ENCODE measurements at regions not wholly inside any gene's neighbourhood (a gene's known extent, or its start where the extent isn't known, plus 50 kb on each side); places are given as distances from the start of the nearest gene placed in this dataset.

DNA sequence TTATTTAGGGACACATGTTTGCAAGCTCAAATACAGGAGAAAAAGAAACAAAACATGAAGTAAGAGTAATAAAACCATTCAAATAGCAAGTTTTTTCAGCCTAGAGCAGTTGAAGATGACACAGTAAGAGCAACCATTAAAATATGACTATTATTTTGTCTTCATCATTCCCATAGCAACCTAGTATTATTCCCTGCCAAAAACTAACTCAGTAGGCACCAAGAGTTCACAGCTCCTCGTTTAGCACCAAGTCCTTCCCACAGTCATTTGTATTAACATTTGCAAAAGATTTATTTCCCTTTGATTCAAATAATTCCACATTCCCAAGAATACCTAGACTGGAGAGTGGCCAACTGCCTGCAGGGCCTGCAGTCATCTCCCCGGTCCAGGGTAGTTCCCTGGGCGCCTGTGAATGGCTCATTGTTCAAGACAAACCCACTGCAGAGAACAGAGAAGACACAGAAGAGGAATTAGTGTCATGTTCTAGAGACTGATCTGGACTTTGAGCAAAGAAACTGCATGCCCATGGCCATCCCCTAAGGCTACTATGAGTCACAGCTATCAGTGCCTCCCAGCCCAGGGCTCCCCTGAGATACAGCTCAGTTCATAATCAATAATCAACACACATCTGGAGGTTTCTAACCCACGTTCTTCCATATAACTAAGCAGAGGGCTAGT is 139.1 kb upstream of the MAP3K1 start:
- DNase-seq (ENCODE audit: low read depth, low spot score) (peak; percentile 48), FAIRE-seq (peak; percentile 79)
- no peaks in the 10 kb centered on the region for H3K36me3 ChIP-seq (ENCODE audit: control insufficient read depth in 2 of 2, extremely low read depth in 1 of 2, insufficient read depth in 2 of 2, low read length in 2 of 2)
- no peaks in the 10 kb centered on the region for H3K9me3 ChIP-seq (ENCODE audit: control insufficient read depth, low read depth, low read length)
- no peaks in the 10 kb centered on the region for H3K79me2 ChIP-seq (ENCODE audit: control insufficient read depth, insufficient read depth, low read length)
- TF ChIP-seq, protein P1, sequence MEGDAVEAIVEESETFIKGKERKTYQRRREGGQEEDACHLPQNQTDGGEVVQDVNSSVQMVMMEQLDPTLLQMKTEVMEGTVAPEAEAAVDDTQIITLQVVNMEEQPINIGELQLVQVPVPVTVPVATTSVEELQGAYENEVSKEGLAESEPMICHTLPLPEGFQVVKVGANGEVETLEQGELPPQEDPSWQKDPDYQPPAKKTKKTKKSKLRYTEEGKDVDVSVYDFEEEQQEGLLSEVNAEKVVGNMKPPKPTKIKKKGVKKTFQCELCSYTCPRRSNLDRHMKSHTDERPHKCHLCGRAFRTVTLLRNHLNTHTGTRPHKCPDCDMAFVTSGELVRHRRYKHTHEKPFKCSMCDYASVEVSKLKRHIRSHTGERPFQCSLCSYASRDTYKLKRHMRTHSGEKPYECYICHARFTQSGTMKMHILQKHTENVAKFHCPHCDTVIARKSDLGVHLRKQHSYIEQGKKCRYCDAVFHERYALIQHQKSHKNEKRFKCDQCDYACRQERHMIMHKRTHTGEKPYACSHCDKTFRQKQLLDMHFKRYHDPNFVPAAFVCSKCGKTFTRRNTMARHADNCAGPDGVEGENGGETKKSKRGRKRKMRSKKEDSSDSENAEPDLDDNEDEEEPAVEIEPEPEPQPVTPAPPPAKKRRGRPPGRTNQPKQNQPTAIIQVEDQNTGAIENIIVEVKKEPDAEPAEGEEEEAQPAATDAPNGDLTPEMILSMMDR (optimal IDR thresholded peaks at IDR 0.05 in 1 of 3, IDR thresholded peaks at IDR 0.05 in 1 of 3, conservative IDR thresholded peaks at IDR 0.05 in 1 of 3; ENCODE audit: extremely low read depth in 1 of 3, insufficient read depth in 2 of 3, low read length in 3 of 3): no peak
- TF ChIP-seq EZH2 (IDR thresholded peaks at IDR 0.05; ENCODE audit: low read length): no peak
- H2AFZ ChIP-seq (ENCODE audit: control insufficient read depth, low read length): no peak overlapping the region
- H3K4me2 ChIP-seq (ENCODE audit: control insufficient read depth, extremely low read depth, insufficient read depth, low read depth, low read length): peak overlapping the region; percentile 28
- H3K4me3 ChIP-seq (ENCODE audit: control insufficient read depth in 2 of 3, extremely low read depth in 1 of 3, insufficient read depth in 2 of 3, low read depth in 1 of 3, low read length in 3 of 3): peak overlapping the region in 1 of 3 experiments; percentile 9
- dilution Hi-C loops (cut with MboI; ENCODE audit: extremely low pct_ligation_motif_present, low sequenced_read_pairs): no loop called here
- no peaks in the 10 kb centered on the region for H3K27me3 ChIP-seq (ENCODE audit: control insufficient read depth, extremely low read depth, insufficient read depth, low read length)
- H4K20me1 ChIP-seq (ENCODE audit: control insufficient read depth, extremely low read depth, insufficient read depth, low read length): no peaks in the 10 kb centered on the region
- H3K9ac ChIP-seq (ENCODE audit: control insufficient read depth, extremely low read depth, insufficient read depth, low read length): no peak overlapping the region
- peak overlapping the region; percentile 47 for H3K27ac ChIP-seq (ENCODE audit: control insufficient read depth, insufficient read depth, low read length)
- H3K4me1 ChIP-seq (ENCODE audit: control insufficient read depth, extremely low read depth, insufficient read depth, low read length): peaks cover 23% of the 10 kb centered on the region
- no peaks in the 10 kb centered on the region for H3K9me1 ChIP-seq (ENCODE audit: control insufficient read depth, extremely low read depth, insufficient read depth, low read length)

DNA sequence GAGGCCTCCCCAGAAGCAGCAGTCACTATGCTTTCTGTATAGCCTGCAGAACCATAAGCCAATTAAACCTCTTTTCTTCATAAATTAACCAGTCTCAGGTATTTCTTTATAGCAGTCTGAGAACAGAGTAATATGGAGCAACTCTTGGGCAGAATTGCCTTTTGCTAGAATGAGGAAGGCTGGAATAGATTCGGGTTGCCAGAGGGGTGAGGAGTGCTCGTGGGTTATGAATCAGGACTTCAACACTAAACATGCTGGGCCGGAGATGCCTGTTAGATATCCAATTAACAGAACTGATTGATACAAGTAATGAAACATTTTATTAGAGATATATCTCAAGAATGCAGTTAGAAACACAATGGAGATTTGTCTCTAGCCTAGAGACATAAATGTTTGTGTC is 140.9 kb upstream of the MAP3K1 start:
- Histone ChIP-seq H3K27ac (ENCODE audit: control insufficient read depth, insufficient read depth, low read length) (no peak overlapping the region), H3K9me1 (ENCODE audit: control insufficient read depth, extremely low read depth, insufficient read depth, low read length) (no peaks in the 10 kb centered on the region), H3K79me2 (ENCODE audit: control insufficient read depth, insufficient read depth, low read length) (no peaks in the 10 kb centered on the region), H3K4me1 (ENCODE audit: control insufficient read depth, extremely low read depth, insufficient read depth, low read length) (peaks cover 36% of the 10 kb centered on the region), H4K20me1 (ENCODE audit: control insufficient read depth, extremely low read depth, insufficient read depth, low read length) (no peaks in the 10 kb centered on the region), H3K4me2 (ENCODE audit: control insufficient read depth, extremely low read depth, insufficient read depth, low read depth, low read length) (no peak overlapping the region), H3K9ac (ENCODE audit: control insufficient read depth, extremely low read depth, insufficient read depth, low read length) (no peak overlapping the region), H3K4me3 (ENCODE audit: control insufficient read depth in 2 of 3, extremely low read depth in 1 of 3, insufficient read depth in 2 of 3, low read depth in 1 of 3, low read length in 3 of 3) (no peak overlapping the region), H2AFZ (ENCODE audit: control insufficient read depth, low read length) (no peak overlapping the region), H3K36me3 (ENCODE audit: control insufficient read depth in 2 of 2, extremely low read depth in 1 of 2, insufficient read depth in 2 of 2, low read length in 2 of 2) (no peaks in the 10 kb centered on the region), H3K27me3 (ENCODE audit: control insufficient read depth, extremely low read depth, insufficient read depth, low read length) (no peaks in the 10 kb centered on the region), H3K9me3 (ENCODE audit: control insufficient read depth, low read depth, low read length) (no peaks in the 10 kb centered on the region)
- DNase-seq (ENCODE audit: low read depth, low spot score) (no peak), FAIRE-seq (no peak)
- TF ChIP-seq EZH2 (IDR thresholded peaks at IDR 0.05; ENCODE audit: low read length): no peak
- TF ChIP-seq, protein P1 (optimal IDR thresholded peaks at IDR 0.05 in 1 of 3, IDR thresholded peaks at IDR 0.05 in 1 of 3, conservative IDR thresholded peaks at IDR 0.05 in 1 of 3; ENCODE audit: extremely low read depth in 1 of 3, insufficient read depth in 2 of 3, low read length in 3 of 3): no peak
- dilution Hi-C loops (cut with MboI; ENCODE audit: extremely low pct_ligation_motif_present, low sequenced_read_pairs): no loop called here
